Activated T-cell treated with anti-CD3 and anti-CD28 coated beads, Interleukin-2, amount 50 U/mL, for 4 hours (primary cell): ENCODE measurements at regions not wholly inside any gene's neighbourhood (a gene's known extent, or its start where the extent isn't known, plus 50 kb on each side); places are given as distances from the start of the nearest gene placed in this dataset.
"Not testable (repeated sequence)": the region's sequence is repeated elsewhere in the genome, so short reads cannot be mapped to it uniquely, and the experiment has no call there.

Source experiments
- ATAC-seq, 2 donors: fragments of 200-7000 bp; cut with Tn5 transposase; one replicate each; pipeline ENCODE4 v1.10.0; 2021
- DNase-seq: peaks from one replicate; pipeline ENCODE4 v3.0.0-alpha.2; 2020
- H3K27me3 Mint-ChIP-seq: one replicate; pipeline ENCODE4 v1.8.0; 2021; ENCODE audit warnings: low read depth, mixed read lengths
- H3K36me3 Mint-ChIP-seq: one replicate; pipeline ENCODE4 v1.8.0; 2022; ENCODE audit warnings: mixed read lengths; ENCODE audit not compliant: insufficient read depth
- H3K4me1 Mint-ChIP-seq: one replicate; pipeline ENCODE4 v1.8.0; 2021; ENCODE audit warnings: low read depth, mixed read lengths
- H3K4me3 Mint-ChIP-seq: one replicate; pipeline ENCODE4 v1.8.0; 2021; ENCODE audit warnings: mild to moderate bottlenecking, moderate library complexity, mixed read lengths
- H3K9me3 Mint-ChIP-seq: one replicate; pipeline ENCODE4 v1.8.0; 2021; ENCODE audit warnings: mixed read lengths

DNA sequence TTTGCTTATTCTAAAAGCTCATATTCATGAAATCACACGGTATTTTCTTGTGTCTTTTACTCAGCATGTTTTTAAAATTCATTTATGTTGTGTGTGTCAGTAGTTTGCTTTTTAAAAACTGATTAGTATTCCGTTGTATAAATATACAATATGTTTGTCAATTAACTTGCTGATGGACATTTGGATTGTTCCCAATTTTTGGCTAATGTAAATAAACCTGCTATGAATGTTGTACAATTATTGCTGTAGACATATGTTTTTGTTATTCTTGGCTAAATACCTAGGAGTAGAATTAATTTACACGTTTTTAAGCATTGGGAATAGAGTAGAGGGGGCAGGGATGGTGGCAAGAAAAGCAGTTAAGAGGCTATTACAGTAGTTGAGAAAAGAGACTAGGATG, 199.5 kb upstream of the CCL2 start:
- no peak overlapping the region for H3K4me3 Mint-ChIP-seq

GRCh38 chr17:34059423-34060220, 195.5 kb upstream of the CCL2 start:
- ATAC-seq, result no peak

More for the DNA sequence above, 199.5 kb upstream of the CCL2 start:
- Mint-ChIP-seq H3K36me3 (no peaks in the 10 kb centered on the region), H3K4me1 (no peaks in the 10 kb centered on the region), H3K27me3 (peaks cover 13% of the 10 kb centered on the region), H3K9me3 (peaks cover 3% of the 10 kb centered on the region)
- ATAC-seq, result no peak
- DNase-seq, result no peak

GRCh38 chr17:34066528-34066927, 188.6 kb upstream of the CCL2 start:
- H3K9me3 Mint-ChIP-seq, result peaks cover 7% of the 10 kb centered on the region
- H3K36me3 Mint-ChIP-seq, result no peaks in the 10 kb centered on the region
- DNase-seq (no peak), ATAC-seq (no peak)
- peaks cover 2% of the 10 kb centered on the region for H3K27me3 Mint-ChIP-seq
- H3K4me3 Mint-ChIP-seq, result no peak overlapping the region
- H3K4me1 Mint-ChIP-seq, result no peaks in the 10 kb centered on the region

More at GRCh38 chr17:34059423-34060220, 195.5 kb upstream of the CCL2 start:
- H3K4me1 Mint-ChIP-seq, result no peaks in the 10 kb centered on the region
- H3K4me3 Mint-ChIP-seq, result no peak overlapping the region
- no peaks in the 10 kb centered on the region for H3K36me3 Mint-ChIP-seq
- peaks cover 10% of the 10 kb centered on the region for H3K9me3 Mint-ChIP-seq
- peaks cover 15% of the 10 kb centered on the region for H3K27me3 Mint-ChIP-seq
- no peak for DNase-seq

DNA sequence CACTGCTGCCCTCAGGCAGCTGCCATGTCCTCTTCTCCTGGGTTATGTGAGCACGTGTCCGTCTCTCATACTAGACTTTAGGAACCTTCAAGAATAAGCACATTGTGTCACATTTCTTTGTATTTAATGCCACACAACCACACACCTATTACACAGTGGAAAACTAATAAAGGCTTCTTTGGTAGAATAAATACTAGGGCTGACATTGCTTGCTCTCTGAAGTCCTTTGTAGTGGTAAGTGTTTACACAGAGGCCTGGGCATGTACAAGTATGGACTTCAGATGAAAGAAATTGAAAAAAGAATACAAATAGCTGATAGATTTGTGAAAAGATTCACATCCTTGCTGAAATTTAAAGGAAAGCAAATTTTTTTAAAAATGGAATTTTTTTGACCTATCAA, 188.1 kb upstream of the CCL2 start:
- Mint-ChIP-seq H3K9me3 (peaks cover 7% of the 10 kb centered on the region), H3K4me3 (no peak overlapping the region), H3K36me3 (no peaks in the 10 kb centered on the region), H3K27me3 (peaks cover 2% of the 10 kb centered on the region), H3K4me1 (no peaks in the 10 kb centered on the region)
- ATAC-seq (no peak), DNase-seq (no peak)

- H3K4me1 Mint-ChIP-seq, result no peaks in the 10 kb centered on the region
Measured at GRCh38 chr17:34068571-34068970, 186.5 kb upstream of the CCL2 start.

DNA sequence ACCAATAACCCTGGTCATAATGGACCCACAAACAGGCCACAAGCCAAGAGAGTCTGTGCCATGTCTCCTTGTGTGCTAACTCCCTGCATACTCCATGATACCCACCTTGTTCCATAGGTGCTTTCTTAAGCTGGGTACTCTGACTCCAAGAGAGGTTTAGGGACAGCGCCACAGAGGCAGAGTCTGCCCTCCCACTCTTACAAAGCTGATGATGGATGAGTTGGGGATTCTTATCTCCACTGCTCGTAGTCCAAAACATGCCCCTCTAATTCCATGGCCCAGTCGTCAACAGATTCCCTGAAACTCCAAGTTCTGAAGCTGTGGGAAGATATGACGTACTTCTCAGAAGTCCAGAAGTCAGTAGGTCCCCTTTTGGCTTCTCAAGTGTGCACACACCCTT, 184.4 kb upstream of the CCL2 start:
- H3K36me3 Mint-ChIP-seq, result no peaks in the 10 kb centered on the region
- DNase-seq, result no peak
- ATAC-seq, result no peak
- H3K27me3 Mint-ChIP-seq, result no peaks in the 10 kb centered on the region
- H3K4me3 Mint-ChIP-seq, result no peak overlapping the region
- H3K9me3 Mint-ChIP-seq, result no peaks in the 10 kb centered on the region
- H3K4me1 Mint-ChIP-seq, result no peaks in the 10 kb centered on the region

More at GRCh38 chr17:34068571-34068970, 186.5 kb upstream of the CCL2 start:
- Mint-ChIP-seq H3K4me3 (no peak overlapping the region), H3K9me3 (no peaks in the 10 kb centered on the region), H3K27me3 (peaks cover 2% of the 10 kb centered on the region), H3K36me3 (no peaks in the 10 kb centered on the region)
- ATAC-seq (no peak), DNase-seq (no peak)

DNA sequence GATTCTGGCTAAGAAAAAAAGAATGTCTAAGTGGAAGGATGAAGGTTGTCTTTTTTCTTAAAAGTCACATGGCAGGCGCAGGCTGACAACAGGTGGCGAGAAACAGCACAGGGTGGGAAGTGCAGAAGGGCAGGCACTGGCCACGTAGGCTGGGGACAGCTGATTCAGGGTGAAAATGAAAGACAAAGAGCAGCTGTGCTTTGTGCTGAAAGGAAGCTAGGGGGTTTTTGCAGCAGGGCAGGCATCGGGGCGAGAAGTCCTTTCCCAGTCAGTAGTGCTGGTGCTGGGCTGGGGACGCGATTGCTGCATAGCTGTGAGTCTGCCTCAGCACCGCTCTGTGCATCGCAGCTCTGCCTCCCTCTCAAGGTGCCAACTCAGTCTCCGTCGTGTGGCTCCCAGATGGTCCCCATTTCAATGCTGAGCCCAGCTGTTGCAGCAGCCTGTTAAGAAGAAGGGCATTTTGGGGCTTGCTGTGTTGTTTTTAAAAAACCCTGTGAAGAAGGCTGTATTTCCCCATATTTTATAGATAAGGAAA, 183.1 kb upstream of the CCL2 start:
- Mint-ChIP-seq H3K36me3 (no peaks in the 10 kb centered on the region), H3K9me3 (no peaks in the 10 kb centered on the region), H3K4me3 (no peak overlapping the region), H3K27me3 (peaks cover 4% of the 10 kb centered on the region), H3K4me1 (no peaks in the 10 kb centered on the region)
- ATAC-seq (no peak), DNase-seq (no peak)

- Mint-ChIP-seq H3K4me1 (no peaks in the 10 kb centered on the region), H3K27me3 (peaks cover 14% of the 10 kb centered on the region), H3K9me3 (no peaks in the 10 kb centered on the region), H3K36me3 (no peaks in the 10 kb centered on the region), H3K4me3 (no peak overlapping the region)
- no peak for DNase-seq
- no peak for ATAC-seq
Measured at GRCh38 chr17:34075076-34075475, 180.0 kb upstream of the CCL2 start.

DNA sequence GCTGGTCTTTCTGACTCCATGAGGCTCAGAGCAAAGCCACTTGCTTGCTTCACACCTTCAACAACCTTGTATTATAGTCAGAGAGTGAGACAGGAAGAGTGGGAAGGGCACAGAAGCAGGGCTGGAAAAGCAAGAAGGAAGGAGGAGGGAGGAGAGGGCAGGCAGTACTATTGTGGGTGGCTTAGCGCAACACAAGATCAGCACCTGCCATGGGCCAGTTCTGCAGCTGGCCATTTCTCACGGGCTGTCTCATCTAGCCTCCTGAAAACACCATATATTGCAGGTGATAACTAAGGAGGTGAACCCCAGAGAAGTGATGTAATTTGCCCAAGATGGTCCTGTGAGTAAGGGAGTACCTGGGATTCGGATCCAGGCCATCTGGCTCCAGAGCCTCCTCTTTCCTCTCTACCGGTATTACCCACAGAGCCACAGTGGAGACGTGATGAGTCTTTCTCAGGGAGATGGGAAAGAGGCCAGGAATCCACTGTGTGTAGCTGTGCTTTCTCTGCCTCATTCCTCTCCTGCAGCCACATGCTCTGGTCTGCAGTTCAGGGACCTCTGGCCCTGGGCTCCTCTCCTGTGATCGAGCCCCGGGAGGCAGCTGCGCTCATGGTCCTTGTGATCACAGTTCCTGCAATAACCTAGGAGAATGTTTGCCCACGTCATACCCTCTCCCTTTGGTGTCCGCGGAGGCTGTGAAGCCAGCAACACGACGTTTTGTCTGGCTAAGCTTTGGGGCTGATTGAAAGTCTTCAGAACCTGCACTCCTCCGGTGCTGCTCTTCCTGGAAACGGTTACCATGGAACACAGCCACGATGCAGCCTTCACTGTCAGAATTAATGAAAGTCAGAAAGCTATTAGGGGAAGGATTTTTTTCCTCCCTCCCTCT, 178.1 kb upstream of the CCL2 start:
- Mint-ChIP-seq H3K4me1 (no peaks in the 10 kb centered on the region), H3K4me3 (no peak overlapping the region), H3K27me3 (peaks cover 16% of the 10 kb centered on the region), H3K36me3 (no peaks in the 10 kb centered on the region), H3K9me3 (no peaks in the 10 kb centered on the region)
- ATAC-seq (no peak), DNase-seq (no peak)

- no peak for ATAC-seq
- no peaks in the 10 kb centered on the region for H3K36me3 Mint-ChIP-seq
- no peak overlapping the region for H3K4me3 Mint-ChIP-seq
- DNase-seq, result no peak
- no peaks in the 10 kb centered on the region for H3K4me1 Mint-ChIP-seq
- H3K9me3 Mint-ChIP-seq, result no peaks in the 10 kb centered on the region
- peaks cover 13% of the 10 kb centered on the region for H3K27me3 Mint-ChIP-seq
Measured at GRCh38 chr17:34081269-34081668, 173.8 kb upstream of the CCL2 start.

DNA sequence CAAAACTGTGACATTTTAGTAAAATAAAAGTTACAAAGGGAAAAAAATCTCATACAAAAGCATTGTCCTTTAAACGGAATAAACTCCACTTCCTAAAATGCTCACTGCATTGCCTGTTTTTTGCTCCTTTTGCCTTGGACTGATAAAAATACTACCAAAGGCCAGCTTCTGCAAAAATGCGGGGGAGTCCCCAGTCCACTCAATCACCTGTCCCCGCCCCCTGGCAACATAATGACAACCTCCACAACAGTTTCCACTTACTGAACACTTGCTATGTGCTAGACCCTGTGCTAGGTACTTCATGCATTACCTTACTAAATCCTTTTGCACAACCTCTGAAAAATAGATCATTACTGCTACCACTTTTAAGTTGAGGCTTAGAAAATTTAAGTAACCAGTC, 172.7 kb upstream of the CCL2 start:
- peaks cover 11% of the 10 kb centered on the region for H3K27me3 Mint-ChIP-seq
- H3K36me3 Mint-ChIP-seq, result no peaks in the 10 kb centered on the region
- ATAC-seq (no peak), DNase-seq (no peak)
- H3K4me1 Mint-ChIP-seq, result no peaks in the 10 kb centered on the region
- no peaks in the 10 kb centered on the region for H3K9me3 Mint-ChIP-seq
- H3K4me3 Mint-ChIP-seq, result no peak overlapping the region

GRCh38 chr17:34089042-34089441, 166.0 kb upstream of the CCL2 start:
- H3K36me3 Mint-ChIP-seq, H3K9me3 Mint-ChIP-seq, DNase-seq, ATAC-seq, H3K4me1 Mint-ChIP-seq, H3K4me3 Mint-ChIP-seq: not testable (repeated sequence)
- H3K27me3 Mint-ChIP-seq, result peaks cover 15% of the 10 kb centered on the region

- ATAC-seq, result no peak
- Mint-ChIP-seq H3K9me3 (no peaks in the 10 kb centered on the region), H3K36me3 (no peaks in the 10 kb centered on the region), H3K4me3 (no peak overlapping the region), H3K4me1 (no peaks in the 10 kb centered on the region), H3K27me3 (peaks cover 15% of the 10 kb centered on the region)
- no peak for DNase-seq
Measured at GRCh38 chr17:34090593-34090992, 164.5 kb upstream of the CCL2 start.

DNA sequence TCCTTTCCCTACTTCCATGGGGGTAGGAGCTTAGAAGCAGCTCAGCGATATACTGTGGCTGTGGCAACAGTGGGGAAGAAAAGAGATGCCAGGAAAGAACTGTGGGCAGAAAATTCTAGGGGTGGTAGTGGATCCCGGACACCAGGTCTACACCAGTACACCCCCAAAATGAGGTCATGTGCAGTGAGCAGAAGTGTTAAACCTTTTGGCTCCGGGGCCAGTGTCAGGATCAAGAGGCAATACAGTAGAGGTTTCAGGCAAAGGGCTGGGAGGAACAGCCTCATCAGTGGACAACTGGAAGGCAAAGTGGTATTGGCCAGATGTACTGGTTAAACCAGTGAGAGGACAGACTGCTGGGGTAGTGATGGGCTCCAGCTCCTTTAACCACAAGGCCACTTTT, 163.1 kb upstream of the CCL2 start:
- Mint-ChIP-seq H3K9me3 (no peaks in the 10 kb centered on the region), H3K4me3 (no peak overlapping the region), H3K4me1 (no peaks in the 10 kb centered on the region), H3K27me3 (peaks cover 23% of the 10 kb centered on the region), H3K36me3 (no peaks in the 10 kb centered on the region)
- DNase-seq (no peak), ATAC-seq (no peak)
